ENCODE measurements at regions not wholly inside any gene's neighbourhood (a gene's known extent, or its start where the extent isn't known, plus 50 kb on each side); places are given as distances from the start of the nearest gene placed in this dataset.

- TF ChIP-seq NFIC (IDR thresholded peaks at IDR 0.05): no peak
- no peak for TF ChIP-seq EP300 (IDR thresholded peaks at IDR 0.05; ENCODE audit: borderline replicate concordance)
- no peak for TF ChIP-seq RAD21 (IDR thresholded peaks at IDR 0.05; ENCODE audit: low read depth)
- TF ChIP-seq, protein P1, sequence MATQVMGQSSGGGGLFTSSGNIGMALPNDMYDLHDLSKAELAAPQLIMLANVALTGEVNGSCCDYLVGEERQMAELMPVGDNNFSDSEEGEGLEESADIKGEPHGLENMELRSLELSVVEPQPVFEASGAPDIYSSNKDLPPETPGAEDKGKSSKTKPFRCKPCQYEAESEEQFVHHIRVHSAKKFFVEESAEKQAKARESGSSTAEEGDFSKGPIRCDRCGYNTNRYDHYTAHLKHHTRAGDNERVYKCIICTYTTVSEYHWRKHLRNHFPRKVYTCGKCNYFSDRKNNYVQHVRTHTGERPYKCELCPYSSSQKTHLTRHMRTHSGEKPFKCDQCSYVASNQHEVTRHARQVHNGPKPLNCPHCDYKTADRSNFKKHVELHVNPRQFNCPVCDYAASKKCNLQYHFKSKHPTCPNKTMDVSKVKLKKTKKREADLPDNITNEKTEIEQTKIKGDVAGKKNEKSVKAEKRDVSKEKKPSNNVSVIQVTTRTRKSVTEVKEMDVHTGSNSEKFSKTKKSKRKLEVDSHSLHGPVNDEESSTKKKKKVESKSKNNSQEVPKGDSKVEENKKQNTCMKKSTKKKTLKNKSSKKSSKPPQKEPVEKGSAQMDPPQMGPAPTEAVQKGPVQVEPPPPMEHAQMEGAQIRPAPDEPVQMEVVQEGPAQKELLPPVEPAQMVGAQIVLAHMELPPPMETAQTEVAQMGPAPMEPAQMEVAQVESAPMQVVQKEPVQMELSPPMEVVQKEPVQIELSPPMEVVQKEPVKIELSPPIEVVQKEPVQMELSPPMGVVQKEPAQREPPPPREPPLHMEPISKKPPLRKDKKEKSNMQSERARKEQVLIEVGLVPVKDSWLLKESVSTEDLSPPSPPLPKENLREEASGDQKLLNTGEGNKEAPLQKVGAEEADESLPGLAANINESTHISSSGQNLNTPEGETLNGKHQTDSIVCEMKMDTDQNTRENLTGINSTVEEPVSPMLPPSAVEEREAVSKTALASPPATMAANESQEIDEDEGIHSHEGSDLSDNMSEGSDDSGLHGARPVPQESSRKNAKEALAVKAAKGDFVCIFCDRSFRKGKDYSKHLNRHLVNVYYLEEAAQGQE (IDR thresholded peaks at IDR 0.05; ENCODE audit: low read depth): no peak
- TF ChIP-seq CREB1 (IDR thresholded peaks at IDR 0.05; ENCODE audit: low read depth): no peak
- TF ChIP-seq ZBTB7A (IDR thresholded peaks at IDR 0.05; ENCODE audit: low read depth): no peak
- TF ChIP-seq TEAD4 (IDR thresholded peaks at IDR 0.05): no peak
- TF ChIP-seq, protein P2, sequence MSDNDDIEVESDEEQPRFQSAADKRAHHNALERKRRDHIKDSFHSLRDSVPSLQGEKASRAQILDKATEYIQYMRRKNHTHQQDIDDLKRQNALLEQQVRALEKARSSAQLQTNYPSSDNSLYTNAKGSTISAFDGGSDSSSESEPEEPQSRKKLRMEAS (IDR thresholded peaks at IDR 0.05): no peak
- no peak for TF ChIP-seq TAF1 (IDR thresholded peaks at IDR 0.05; ENCODE audit: low read depth)
- no peak for TF ChIP-seq EGR1 (IDR thresholded peaks at IDR 0.05)
- no peak for TF ChIP-seq YY1 (IDR thresholded peaks at IDR 0.05; ENCODE audit: low read depth)
Measured at GRCh38 chr2:104215269-104216161, 638.4 kb upstream of the POU3F3 start.

- TF ChIP-seq TAF1 (IDR thresholded peaks at IDR 0.05; ENCODE audit: low read depth): no peak
- TF ChIP-seq NFIC (IDR thresholded peaks at IDR 0.05): no peak
- no peak for TF ChIP-seq CREB1 (IDR thresholded peaks at IDR 0.05; ENCODE audit: low read depth)
- no peak for TF ChIP-seq TEAD4 (IDR thresholded peaks at IDR 0.05)
- no peak for TF ChIP-seq TCF12 (IDR thresholded peaks at IDR 0.05; ENCODE audit: low read depth)
- no peak for TF ChIP-seq ZBTB7A (IDR thresholded peaks at IDR 0.05; ENCODE audit: low read depth)
- TF ChIP-seq EP300 (IDR thresholded peaks at IDR 0.05; ENCODE audit: borderline replicate concordance): no peak
- TF ChIP-seq, protein P2 (IDR thresholded peaks at IDR 0.05): no peak
- no peak for TF ChIP-seq USF1 (IDR thresholded peaks at IDR 0.05)
- no peak for TF ChIP-seq YY1 (IDR thresholded peaks at IDR 0.05; ENCODE audit: low read depth)
- TF ChIP-seq CEBPB (IDR thresholded peaks at IDR 0.05): no peak
- TF ChIP-seq FOXM1 (IDR thresholded peaks at IDR 0.05; ENCODE audit: borderline replicate concordance, low read depth): no peak
- no peak for TF ChIP-seq RAD21 (IDR thresholded peaks at IDR 0.05; ENCODE audit: low read depth)
- TF ChIP-seq EGR1 (IDR thresholded peaks at IDR 0.05): no peak
- TF ChIP-seq, protein P1 (IDR thresholded peaks at IDR 0.05; ENCODE audit: low read depth): no peak
Measured at GRCh38 chr2:104233591-104233990, 620.3 kb upstream of the POU3F3 start.

- no peak for TF ChIP-seq TAF1 (IDR thresholded peaks at IDR 0.05; ENCODE audit: low read depth)
- no peak for TF ChIP-seq CREB1 (IDR thresholded peaks at IDR 0.05; ENCODE audit: low read depth)
- TF ChIP-seq, protein P1 (IDR thresholded peaks at IDR 0.05; ENCODE audit: low read depth): no peak
- no peak for TF ChIP-seq CEBPB (IDR thresholded peaks at IDR 0.05)
- TF ChIP-seq RAD21 (IDR thresholded peaks at IDR 0.05; ENCODE audit: low read depth): no peak
- TF ChIP-seq EGR1 (IDR thresholded peaks at IDR 0.05): no peak
- TF ChIP-seq TEAD4 (IDR thresholded peaks at IDR 0.05): no peak
- TF ChIP-seq, protein P2 (IDR thresholded peaks at IDR 0.05): no peak
- no peak for TF ChIP-seq YY1 (IDR thresholded peaks at IDR 0.05; ENCODE audit: low read depth)
- TF ChIP-seq NFIC (IDR thresholded peaks at IDR 0.05): no peak
- no peak for TF ChIP-seq TCF12 (IDR thresholded peaks at IDR 0.05; ENCODE audit: low read depth)
- TF ChIP-seq FOXM1 (IDR thresholded peaks at IDR 0.05; ENCODE audit: borderline replicate concordance, low read depth): no peak
- no peak for TF ChIP-seq USF1 (IDR thresholded peaks at IDR 0.05)
- no peak for TF ChIP-seq ZBTB7A (IDR thresholded peaks at IDR 0.05; ENCODE audit: low read depth)
- no peak for TF ChIP-seq EP300 (IDR thresholded peaks at IDR 0.05; ENCODE audit: borderline replicate concordance)
Measured at GRCh38 chr2:104236491-104236890, 617.4 kb upstream of the POU3F3 start.
